T-helper 2 cell treated with Interferon-gamma antibody and Interleukin-4, amounts not matched to agents 5 μg/mL and 100 μg/mL, for 36 hours (primary cell): ENCODE measurements at regions not wholly inside any gene's neighbourhood (a gene's known extent, or its start where the extent isn't known, plus 50 kb on each side); places are given as distances from the start of the nearest gene placed in this dataset.

Source experiments
- DNase-seq: peaks from one replicate; pipeline ENCODE4 v3.0.0; 2021; ENCODE audit warnings: low spot score
- H3K27ac Mint-ChIP-seq: one replicate; pipeline ENCODE4 v1.8.0; 2021; ENCODE audit warnings: mild to moderate bottlenecking, mixed read lengths
- H3K27me3 Mint-ChIP-seq: one replicate; pipeline ENCODE4 v1.8.0; 2021; ENCODE audit warnings: low read depth, mixed read lengths
- H3K36me3 Mint-ChIP-seq: one replicate; pipeline ENCODE4 v1.8.0; 2021; ENCODE audit warnings: low read depth, mixed read lengths
- H3K4me1 Mint-ChIP-seq: one replicate; pipeline ENCODE4 v1.8.0; 2021; ENCODE audit warnings: low read depth, mixed read lengths
- H3K4me3 Mint-ChIP-seq: one replicate; pipeline ENCODE4 v1.8.0; 2022; ENCODE audit warnings: mild to moderate bottlenecking, moderate library complexity, mixed read lengths
- H3K9me3 Mint-ChIP-seq: one replicate; pipeline ENCODE4 v1.8.0; 2021; ENCODE audit warnings: mixed read lengths

- peaks cover 9% of the 10 kb centered on the region for H3K36me3 Mint-ChIP-seq
- H3K27me3 Mint-ChIP-seq: no peaks in the 10 kb centered on the region
- no peak overlapping the region for H3K4me3 Mint-ChIP-seq
- H3K27ac Mint-ChIP-seq: no peak overlapping the region
- no peak for DNase-seq
- H3K4me1 Mint-ChIP-seq: peaks cover 2% of the 10 kb centered on the region
- H3K9me3 Mint-ChIP-seq: peaks cover 20% of the 10 kb centered on the region
Observed at GRCh38 chr2:54024576-54024975, 53.8 kb upstream of the PSME4 start.

GRCh38 chr2:54021702-54022101, 50.9 kb upstream of the PSME4 start:
- H3K4me1 Mint-ChIP-seq: no peaks in the 10 kb centered on the region
- peaks cover 20% of the 10 kb centered on the region for H3K9me3 Mint-ChIP-seq
- DNase-seq: no peak
- H3K27ac Mint-ChIP-seq: no peak overlapping the region
- H3K27me3 Mint-ChIP-seq: no peaks in the 10 kb centered on the region
- peaks cover 14% of the 10 kb centered on the region for H3K36me3 Mint-ChIP-seq
- H3K4me3 Mint-ChIP-seq: no peak overlapping the region

GRCh38 chr2:54020793-54021414, 50.1 kb upstream of the PSME4 start:
- H3K27me3 Mint-ChIP-seq: no peaks in the 10 kb centered on the region
- peaks cover 15% of the 10 kb centered on the region for H3K36me3 Mint-ChIP-seq
- H3K9me3 Mint-ChIP-seq: peaks cover 20% of the 10 kb centered on the region
- DNase-seq: no peak
- H3K27ac Mint-ChIP-seq: no peak overlapping the region
- H3K4me3 Mint-ChIP-seq: no peak overlapping the region
- H3K4me1 Mint-ChIP-seq: peaks cover 2% of the 10 kb centered on the region
